Mesothelial cell of epicardium (in vitro differentiated cells): ENCODE measurements at regions not wholly inside any gene's neighbourhood (a gene's known extent, or its start where the extent isn't known, plus 50 kb on each side); places are given as distances from the start of the nearest gene placed in this dataset.
"Not testable (repeated sequence)": the region's sequence is repeated elsewhere in the genome, so short reads cannot be mapped to it uniquely, and the experiment has no call there.

Experiments used
- DNase-seq, 2 experiments: peaks; one replicate each; pipeline ENCODE4 v3.0.0; 2021; ENCODE audit warnings: low spot score in 2 of 2; ENCODE audit not compliant: unreplicated experiment in 2 of 2
- H3K27ac Mint-ChIP-seq: 2 replicates; pipeline ENCODE4 v1.8.0; 2021; ENCODE audit warnings: mixed read lengths
- H3K27me3 Mint-ChIP-seq: 2 replicates; pipeline ENCODE4 v1.8.0; 2021; ENCODE audit warnings: low read depth, mixed read lengths
- H3K36me3 Mint-ChIP-seq: 2 replicates; pipeline ENCODE4 v1.8.0; 2021; ENCODE audit warnings: mixed read lengths
- H3K4me1 Mint-ChIP-seq: 2 replicates; pipeline ENCODE4 v1.8.0; 2021; ENCODE audit warnings: mixed read lengths
- H3K4me3 Mint-ChIP-seq: 2 replicates; pipeline ENCODE4 v1.8.0; 2021; ENCODE audit warnings: mild to moderate bottlenecking, moderate library complexity, mixed read lengths
- H3K9me3 Mint-ChIP-seq: 2 replicates; pipeline ENCODE4 v1.8.0; 2021; ENCODE audit warnings: mixed read lengths
- TF ChIP-seq, protein P1 (sequence below): fragments of 200-600 bp; sonication (generic); IDR thresholded peaks from one replicate; pipeline ENCODE4 v1.5.0; 2021; ENCODE audit warnings: antibody characterized with exemption; ENCODE audit not compliant: unreplicated experiment

DNA sequence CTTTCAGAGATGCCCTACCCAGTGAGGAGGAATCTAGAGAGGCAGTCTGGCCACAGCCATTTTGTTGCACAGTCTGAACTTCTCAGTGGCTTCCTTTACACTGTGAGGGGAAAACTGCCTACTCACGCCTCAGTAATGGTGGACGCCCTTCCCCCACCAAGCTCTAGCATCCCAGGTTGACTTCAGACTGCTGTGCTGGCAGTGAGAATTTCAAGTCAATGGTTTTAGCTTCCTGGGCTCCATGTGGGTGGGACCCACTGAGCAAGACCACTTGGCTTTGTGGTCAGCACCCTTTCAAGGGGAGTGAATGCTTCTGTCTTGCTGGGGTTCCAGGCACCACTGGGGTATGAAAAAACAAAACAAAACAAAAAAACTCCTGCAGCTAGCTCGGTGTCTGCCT is 663.2 kb upstream of the ZNF385D start:
- Mint-ChIP-seq H3K27me3 (peaks cover 13% of the 10 kb centered on the region), H3K36me3 (no peaks in the 10 kb centered on the region), H3K9me3 (peaks cover 19% of the 10 kb centered on the region), H3K27ac (no peak overlapping the region), H3K4me1 (no peaks in the 10 kb centered on the region), H3K4me3 (no peak overlapping the region)
- DNase-seq = no peak
- TF ChIP-seq, protein P1, sequence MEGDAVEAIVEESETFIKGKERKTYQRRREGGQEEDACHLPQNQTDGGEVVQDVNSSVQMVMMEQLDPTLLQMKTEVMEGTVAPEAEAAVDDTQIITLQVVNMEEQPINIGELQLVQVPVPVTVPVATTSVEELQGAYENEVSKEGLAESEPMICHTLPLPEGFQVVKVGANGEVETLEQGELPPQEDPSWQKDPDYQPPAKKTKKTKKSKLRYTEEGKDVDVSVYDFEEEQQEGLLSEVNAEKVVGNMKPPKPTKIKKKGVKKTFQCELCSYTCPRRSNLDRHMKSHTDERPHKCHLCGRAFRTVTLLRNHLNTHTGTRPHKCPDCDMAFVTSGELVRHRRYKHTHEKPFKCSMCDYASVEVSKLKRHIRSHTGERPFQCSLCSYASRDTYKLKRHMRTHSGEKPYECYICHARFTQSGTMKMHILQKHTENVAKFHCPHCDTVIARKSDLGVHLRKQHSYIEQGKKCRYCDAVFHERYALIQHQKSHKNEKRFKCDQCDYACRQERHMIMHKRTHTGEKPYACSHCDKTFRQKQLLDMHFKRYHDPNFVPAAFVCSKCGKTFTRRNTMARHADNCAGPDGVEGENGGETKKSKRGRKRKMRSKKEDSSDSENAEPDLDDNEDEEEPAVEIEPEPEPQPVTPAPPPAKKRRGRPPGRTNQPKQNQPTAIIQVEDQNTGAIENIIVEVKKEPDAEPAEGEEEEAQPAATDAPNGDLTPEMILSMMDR = no peak

DNA sequence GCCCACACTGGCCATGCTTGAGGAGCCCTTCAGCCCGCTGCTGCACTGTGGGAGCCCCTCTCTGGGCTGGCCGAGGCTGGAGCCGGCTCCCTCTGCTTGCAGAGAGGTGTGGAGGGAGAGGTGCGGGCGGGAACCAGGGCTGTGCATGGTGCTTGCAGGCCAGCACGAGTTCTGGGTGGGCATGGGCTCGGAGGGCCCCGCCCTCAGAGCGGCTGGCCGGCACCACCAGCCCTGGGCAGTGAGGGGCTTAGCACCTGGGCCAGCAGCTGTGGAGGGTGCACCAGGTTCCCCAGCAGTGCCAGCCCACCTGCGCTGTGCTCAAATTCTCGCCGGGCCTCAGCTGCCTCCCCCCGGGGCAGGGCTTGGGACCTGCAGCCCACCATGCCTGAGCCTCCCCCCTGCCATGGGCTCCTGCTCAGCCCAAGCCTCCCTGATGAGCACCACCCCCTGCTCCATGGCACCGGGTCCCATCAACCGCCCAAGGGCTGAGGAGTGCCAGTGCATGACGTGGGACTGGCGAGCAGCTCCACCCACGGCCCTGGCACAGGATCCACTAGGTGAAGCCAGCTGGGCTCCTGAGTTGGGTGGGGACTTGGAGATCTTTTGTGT is 665.9 kb upstream of the ZNF385D start:
- H3K9me3 Mint-ChIP-seq = peaks cover 12% of the 10 kb centered on the region
- not testable (repeated sequence) for H3K27ac Mint-ChIP-seq, H3K36me3 Mint-ChIP-seq, DNase-seq, H3K4me1 Mint-ChIP-seq, H3K27me3 Mint-ChIP-seq, H3K4me3 Mint-ChIP-seq

DNA sequence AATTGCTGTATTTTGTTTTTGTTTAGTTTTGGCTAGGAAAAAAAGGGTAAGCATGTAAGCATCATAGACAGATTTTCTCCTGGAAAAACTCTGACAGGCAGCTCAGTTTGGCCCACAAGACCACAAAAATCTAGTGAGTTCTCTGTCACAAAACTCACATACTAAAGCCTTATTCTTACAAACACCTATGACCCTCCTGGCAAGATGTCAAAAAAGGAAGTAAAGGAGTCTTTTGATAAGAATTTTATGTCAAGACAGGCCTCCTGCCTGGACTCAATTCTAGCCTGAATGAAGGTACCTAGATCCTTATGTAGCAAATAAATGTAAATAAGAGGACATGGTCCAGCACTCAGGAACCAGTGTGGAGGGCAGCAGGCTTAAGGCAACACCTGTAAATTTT is 668.3 kb upstream of the ZNF385D start:
- peaks cover 6% of the 10 kb centered on the region for H3K9me3 Mint-ChIP-seq
- no peak overlapping the region for H3K4me3 Mint-ChIP-seq
- H3K27me3 Mint-ChIP-seq = peaks cover 4% of the 10 kb centered on the region
- DNase-seq = no peak
- H3K36me3 Mint-ChIP-seq = no peaks in the 10 kb centered on the region
- TF ChIP-seq, protein P1 = no peak
- H3K4me1 Mint-ChIP-seq = no peaks in the 10 kb centered on the region
- H3K27ac Mint-ChIP-seq = no peak overlapping the region

DNA sequence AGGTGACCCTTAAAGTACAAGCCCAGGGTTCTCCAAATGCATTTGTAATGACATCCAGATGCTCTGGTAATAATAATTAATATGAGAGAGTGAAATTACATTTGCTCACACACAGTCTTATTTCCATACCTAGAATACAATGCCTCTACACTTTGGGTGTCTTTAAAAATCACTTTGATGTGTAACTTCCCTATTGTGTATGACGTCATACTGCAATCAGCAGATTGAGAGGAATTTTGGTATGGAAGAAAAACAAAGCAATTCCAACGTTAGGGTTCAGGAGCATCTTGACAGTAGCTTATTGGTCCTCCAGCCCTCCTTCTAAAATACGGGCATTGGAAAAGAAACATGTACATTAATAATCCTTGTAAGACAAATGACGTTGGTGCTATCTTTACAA is 670.6 kb upstream of the ZNF385D start:
- no peak for DNase-seq
- H3K36me3 Mint-ChIP-seq = no peaks in the 10 kb centered on the region
- no peak overlapping the region for H3K4me3 Mint-ChIP-seq
- H3K9me3 Mint-ChIP-seq = peaks cover under 1% of the 10 kb centered on the region
- H3K27ac Mint-ChIP-seq = no peak overlapping the region
- peaks cover 5% of the 10 kb centered on the region for H3K27me3 Mint-ChIP-seq
- TF ChIP-seq, protein P1 = no peak
- no peaks in the 10 kb centered on the region for H3K4me1 Mint-ChIP-seq

DNA sequence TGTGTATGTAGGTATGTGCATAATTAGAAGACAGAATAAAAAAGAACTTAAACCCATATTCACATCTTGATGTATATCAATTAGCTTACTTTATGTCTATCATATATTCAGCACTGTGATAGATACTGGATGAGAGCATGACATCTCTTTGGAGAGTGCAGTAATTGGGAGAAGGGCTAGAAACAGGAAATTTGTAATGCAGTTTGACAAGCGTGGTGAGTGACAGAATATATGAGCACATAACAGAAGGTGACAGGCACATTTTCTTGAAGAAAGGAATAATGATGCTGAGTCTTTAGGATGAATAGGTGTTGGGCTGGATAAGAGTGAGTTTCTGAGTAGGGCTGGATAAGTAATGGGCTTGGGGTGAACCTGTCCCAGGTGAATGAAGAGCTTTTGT is 680.3 kb upstream of the ZNF385D start:
- Mint-ChIP-seq H3K27ac (no peak overlapping the region), H3K4me3 (no peak overlapping the region), H3K4me1 (no peaks in the 10 kb centered on the region), H3K9me3 (peaks cover 3% of the 10 kb centered on the region), H3K27me3 (no peaks in the 10 kb centered on the region), H3K36me3 (no peaks in the 10 kb centered on the region)
- DNase-seq = no peak
- TF ChIP-seq, protein P1 = no peak

DNA sequence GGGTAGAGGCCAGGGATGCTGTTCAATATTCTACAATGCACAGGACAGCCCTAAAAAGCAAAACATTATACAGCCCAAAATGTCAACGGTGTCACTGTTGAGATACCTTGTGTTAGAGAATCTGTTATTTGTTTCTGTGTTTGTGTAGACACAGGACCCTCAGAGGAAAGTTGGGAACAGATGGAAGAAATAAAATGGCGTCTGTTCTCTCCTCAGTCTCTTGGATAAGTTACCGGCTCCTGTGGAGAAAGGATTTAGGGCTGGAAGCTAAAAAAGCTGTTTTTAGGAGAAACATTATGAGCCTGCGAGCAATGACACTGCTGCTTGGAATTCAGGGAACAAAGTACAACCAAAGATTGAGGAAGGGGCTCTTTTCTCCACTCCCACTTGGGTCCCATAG is 688.6 kb upstream of the ZNF385D start:
- no peaks in the 10 kb centered on the region for H3K36me3 Mint-ChIP-seq
- TF ChIP-seq, protein P1 = no peak
- no peak overlapping the region for H3K27ac Mint-ChIP-seq
- no peak for DNase-seq
- no peak overlapping the region for H3K4me3 Mint-ChIP-seq
- peaks cover 2% of the 10 kb centered on the region for H3K27me3 Mint-ChIP-seq
- no peaks in the 10 kb centered on the region for H3K4me1 Mint-ChIP-seq
- H3K9me3 Mint-ChIP-seq = no peaks in the 10 kb centered on the region
